Upper lobe of right lung (tissue), 1 donor: ENCODE measurements at regions not wholly inside any gene's neighbourhood (a gene's known extent, or its start where the extent isn't known, plus 50 kb on each side); places are given as distances from the start of the nearest gene placed in this dataset.

Source experiments
- ATAC-seq: fragments of 200-7000 bp; cut with Tn5 transposase; one replicate; pipeline ENCODE4 v1.9.1; 2020; ENCODE audit warnings: mild to moderate bottlenecking, moderate library complexity
- DNase-seq: peaks from one replicate; pipeline ENCODE4 v3.0.0-alpha.2; 2020
- H3K27ac ChIP-seq: fragments of 200-600 bp; one replicate; pipeline ENCODE4 v1.8.0; 2022
- H3K27me3 ChIP-seq: fragments of 200-600 bp; one replicate; pipeline ENCODE4 v1.8.0; 2022; ENCODE audit warnings: mild to moderate bottlenecking
- H3K36me3 ChIP-seq: fragments of 200-600 bp; one replicate; pipeline ENCODE4 v1.8.0; 2022
- H3K4me1 ChIP-seq: fragments of 200-600 bp; one replicate; pipeline ENCODE4 v1.8.0; 2022
- H3K4me3 ChIP-seq: fragments of 200-600 bp; one replicate; pipeline ENCODE4 v1.8.0; 2022; ENCODE audit warnings: mild to moderate bottlenecking
- H3K9me3 ChIP-seq: fragments of 200-600 bp; one replicate; pipeline ENCODE4 v1.8.0; 2022
- intact Hi-C: fragments of 100-400 bp; cut with DNase I; formaldehyde crosslinking; loops from one replicate; pipeline ENCODE4 v1.11.0; 2022
- TF ChIP-seq, protein P1 (sequence below): fragments of 200-600 bp; IDR thresholded peaks from one replicate; pipeline ENCODE4 v1.8.0; 2022; ENCODE audit warnings: antibody characterized with exemption
- donor health status: DM: no; HTN: yes; CAD: no; lungs with severe emphysema.

DNA sequence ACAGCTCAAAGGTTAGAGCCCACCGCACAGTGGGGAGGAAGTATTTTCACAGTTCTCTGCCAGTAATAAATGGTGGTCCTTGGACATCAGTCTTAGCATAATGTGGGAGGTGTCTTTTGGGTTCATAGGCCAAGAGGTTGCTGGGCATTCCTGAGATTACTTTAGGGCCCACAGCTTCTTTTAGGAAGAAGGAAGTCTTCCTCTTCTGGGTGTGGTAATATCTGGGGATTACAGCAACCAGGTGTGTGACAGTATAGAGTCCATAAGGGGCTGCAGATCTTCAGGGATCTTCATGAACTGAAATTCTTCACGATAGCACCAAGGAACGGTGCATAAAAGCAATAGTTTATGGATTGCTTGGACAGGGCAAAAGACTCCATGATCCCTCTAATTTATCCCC is 56.2 kb upstream of the PTGR2 start:
- intact Hi-C loops = no loop called here
- Histone ChIP-seq H3K9me3 (no peaks in the 10 kb centered on the region), H3K27me3 (no peaks in the 10 kb centered on the region), H3K4me1 (peaks cover 14% of the 10 kb centered on the region), H3K4me3 (no peak overlapping the region), H3K27ac (no peak overlapping the region), H3K36me3 (no peaks in the 10 kb centered on the region)
- TF ChIP-seq, protein P1, sequence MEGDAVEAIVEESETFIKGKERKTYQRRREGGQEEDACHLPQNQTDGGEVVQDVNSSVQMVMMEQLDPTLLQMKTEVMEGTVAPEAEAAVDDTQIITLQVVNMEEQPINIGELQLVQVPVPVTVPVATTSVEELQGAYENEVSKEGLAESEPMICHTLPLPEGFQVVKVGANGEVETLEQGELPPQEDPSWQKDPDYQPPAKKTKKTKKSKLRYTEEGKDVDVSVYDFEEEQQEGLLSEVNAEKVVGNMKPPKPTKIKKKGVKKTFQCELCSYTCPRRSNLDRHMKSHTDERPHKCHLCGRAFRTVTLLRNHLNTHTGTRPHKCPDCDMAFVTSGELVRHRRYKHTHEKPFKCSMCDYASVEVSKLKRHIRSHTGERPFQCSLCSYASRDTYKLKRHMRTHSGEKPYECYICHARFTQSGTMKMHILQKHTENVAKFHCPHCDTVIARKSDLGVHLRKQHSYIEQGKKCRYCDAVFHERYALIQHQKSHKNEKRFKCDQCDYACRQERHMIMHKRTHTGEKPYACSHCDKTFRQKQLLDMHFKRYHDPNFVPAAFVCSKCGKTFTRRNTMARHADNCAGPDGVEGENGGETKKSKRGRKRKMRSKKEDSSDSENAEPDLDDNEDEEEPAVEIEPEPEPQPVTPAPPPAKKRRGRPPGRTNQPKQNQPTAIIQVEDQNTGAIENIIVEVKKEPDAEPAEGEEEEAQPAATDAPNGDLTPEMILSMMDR = no peak
- no peak for DNase-seq
- no peak for ATAC-seq

DNA sequence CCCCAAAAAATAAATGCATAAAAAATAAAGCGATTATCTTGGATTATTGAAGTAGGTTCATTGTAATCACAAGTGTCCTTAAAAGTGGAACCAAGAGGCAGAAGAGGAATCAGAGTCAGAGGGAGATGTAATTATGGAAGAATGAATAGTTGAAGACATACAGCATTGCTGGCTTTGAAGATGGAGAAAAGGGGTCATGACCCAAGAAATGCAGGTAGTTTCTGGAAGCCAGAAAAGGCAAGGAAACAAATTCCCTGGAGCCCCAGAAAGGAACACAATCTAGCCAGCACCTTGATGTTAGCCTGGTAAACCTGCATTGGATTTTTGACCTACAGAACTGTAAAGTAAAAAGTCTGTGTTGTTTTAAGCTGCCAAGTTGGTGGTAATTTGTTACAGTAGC is 57.5 kb upstream of the PTGR2 start:
- TF ChIP-seq, protein P1 = no peak
- Histone ChIP-seq H3K4me1 (peaks cover 23% of the 10 kb centered on the region), H3K9me3 (no peaks in the 10 kb centered on the region), H3K36me3 (no peaks in the 10 kb centered on the region), H3K27ac (peak overlapping the region; percentile 49), H3K27me3 (no peaks in the 10 kb centered on the region), H3K4me3 (no peak overlapping the region)
- no peak for ATAC-seq
- intact Hi-C loops = no loop called here
- DNase-seq = no peak

DNA sequence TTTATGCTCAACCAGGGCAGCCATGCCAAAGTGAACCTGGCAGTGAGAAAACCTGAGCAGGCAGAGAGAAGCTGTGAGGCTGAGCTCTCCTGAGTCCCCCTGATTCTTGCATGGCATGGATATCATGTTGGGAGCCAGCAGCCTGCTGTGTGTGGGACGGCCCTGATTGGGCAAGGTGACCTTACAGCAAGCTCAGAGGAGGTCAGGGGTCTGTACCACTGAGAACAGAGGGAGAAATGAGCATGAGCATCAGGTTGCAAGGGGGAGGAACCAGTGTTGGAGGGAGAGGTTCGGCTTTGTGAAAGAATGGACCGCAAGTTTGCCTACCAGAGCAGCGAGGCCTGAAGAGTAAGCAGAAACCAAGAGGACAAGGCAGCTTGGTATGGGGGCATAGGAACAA is 59.1 kb upstream of the PTGR2 start:
- Histone ChIP-seq H3K4me3 (no peak overlapping the region), H3K36me3 (no peaks in the 10 kb centered on the region), H3K9me3 (no peaks in the 10 kb centered on the region), H3K4me1 (peaks cover 39% of the 10 kb centered on the region), H3K27ac (peak overlapping the region; percentile 32), H3K27me3 (no peaks in the 10 kb centered on the region)
- TF ChIP-seq, protein P1 = no peak
- ATAC-seq = no peak
- no peak for DNase-seq
- intact Hi-C loops = no loop called here

DNA sequence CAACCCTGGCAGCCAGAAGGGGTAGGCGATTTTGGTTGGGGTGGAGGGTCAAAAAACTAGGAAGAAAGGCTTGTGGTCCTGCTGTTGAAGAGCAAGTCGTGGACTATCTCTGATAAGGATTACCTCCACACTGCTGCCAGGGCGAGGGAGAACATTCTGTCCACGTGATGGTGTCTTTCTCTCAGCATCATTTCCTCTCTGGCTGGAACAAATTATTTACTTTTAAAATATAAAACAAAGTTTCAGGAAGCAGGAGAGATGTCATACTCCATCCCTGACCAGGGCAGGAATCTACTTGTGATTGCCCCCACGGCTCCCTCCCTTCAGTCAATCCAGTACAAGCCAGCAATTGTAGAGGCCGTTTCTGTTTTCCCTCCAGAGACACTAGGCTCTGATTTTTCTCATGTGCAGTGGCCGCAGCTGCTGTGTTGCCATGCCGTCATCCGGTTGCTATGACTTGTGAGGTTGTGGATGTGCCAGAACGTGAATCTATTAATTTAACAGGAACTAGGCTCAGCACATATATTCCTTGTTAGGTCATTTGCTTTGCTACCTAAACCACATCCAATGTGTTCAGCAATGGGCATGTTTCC is 61.5 kb upstream of the PTGR2 start:
- H3K36me3 ChIP-seq = no peaks in the 10 kb centered on the region
- peak; percentile 3 for ATAC-seq
- peaks cover 39% of the 10 kb centered on the region for H3K4me1 ChIP-seq
- TF ChIP-seq, protein P1 = no peak
- peak overlapping the region; percentile 98 for H3K27ac ChIP-seq
- peak overlapping the region; percentile 22 for H3K4me3 ChIP-seq
- no peaks in the 10 kb centered on the region for H3K27me3 ChIP-seq
- intact Hi-C loops = no loop called here
- DNase-seq = no peak
- no peaks in the 10 kb centered on the region for H3K9me3 ChIP-seq

DNA sequence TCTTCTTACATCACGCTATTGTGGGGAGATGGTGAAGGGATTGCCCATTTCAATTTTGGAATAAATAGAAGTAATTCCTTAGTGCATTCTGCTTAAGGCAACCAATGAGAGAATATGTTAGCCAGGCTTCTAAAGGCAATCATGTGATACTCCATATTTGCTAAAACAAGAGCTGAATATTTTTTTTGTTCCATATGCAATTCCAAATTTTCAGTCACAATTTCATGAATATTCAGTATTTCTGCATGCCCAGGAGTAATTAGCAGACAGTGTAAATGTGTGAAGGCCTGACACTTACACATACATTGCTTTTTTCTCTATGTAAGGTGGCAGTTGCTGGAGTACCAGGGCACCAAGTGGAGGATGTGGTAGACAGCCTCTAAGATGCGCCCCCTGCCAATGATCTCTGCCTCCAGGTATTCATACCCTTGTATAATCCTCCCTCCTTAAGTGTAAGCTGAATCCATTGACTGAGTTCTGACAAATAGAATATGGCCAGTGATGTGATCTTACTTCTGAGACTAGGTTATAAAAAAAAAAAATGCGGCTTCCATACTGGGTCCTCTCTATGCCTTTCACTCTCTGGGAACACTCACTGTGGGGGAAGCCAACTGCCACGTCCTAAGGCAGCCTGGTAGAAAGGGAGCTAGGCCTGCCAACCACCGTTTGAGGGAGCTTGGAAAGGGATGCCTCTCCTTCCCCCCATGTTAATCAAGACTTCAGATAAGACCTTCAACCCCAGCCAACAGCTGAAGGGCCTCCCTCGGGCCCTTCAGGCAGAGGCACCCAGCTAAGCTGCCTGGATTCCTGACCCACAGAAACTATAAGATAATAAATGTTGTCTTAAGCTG is 62.7 kb upstream of the PTGR2 start:
- DNase-seq = no peak

More for the DNA sequence above, 62.7 kb upstream of the PTGR2 start:
- Histone ChIP-seq H3K4me3 (peak overlapping the region; percentile 72), H3K9me3 (no peaks in the 10 kb centered on the region), H3K27ac (peak overlapping the region; percentile 98), H3K4me1 (peaks cover 48% of the 10 kb centered on the region), H3K36me3 (no peaks in the 10 kb centered on the region), H3K27me3 (no peaks in the 10 kb centered on the region)
- TF ChIP-seq, protein P1 = no peak
- ATAC-seq = no peak
- intact Hi-C loops = no loop called here
